Vagina (tissue), 2 donors: ENCODE measurements at regions not wholly inside any gene's neighbourhood (a gene's known extent, or its start where the extent isn't known, plus 50 kb on each side); places are given as distances from the start of the nearest gene placed in this dataset.
A peak's percentile ranks its signal among the peaks of the same experiment; 100 is the strongest.

ENCODE experiments used
- DNase-seq, 2 donors: peaks; one replicate each; pipeline ENCODE4 v3.0.0-alpha.2; 2017; ENCODE audit errors: extremely low spot score in 2 of 2
- H3K27ac ChIP-seq: fragments of 200-600 bp; sonication (generic); one replicate; pipeline ENCODE4 v1.5.1; 2019
- H3K27me3 ChIP-seq: fragments of 200-600 bp; sonication (generic); one replicate; pipeline ENCODE4 v1.5.1; 2019
- H3K36me3 ChIP-seq, 2 donors: fragments of 200-600 bp; sonication (generic); one replicate each; pipeline ENCODE4 v1.5.1; 2017 to 2019
- H3K4me1 ChIP-seq: fragments of 200-600 bp; sonication (generic); one replicate; pipeline ENCODE4 v1.5.1; 2019
- H3K4me3 ChIP-seq, 2 donors: fragments of 200-600 bp; sonication (generic); 1 replicate in 1 of 2; 2 replicates in 1 of 2; pipeline ENCODE4 v1.5.1; 2016 to 2019
- H3K9me3 ChIP-seq: fragments of 200-600 bp; sonication (generic); one replicate; pipeline ENCODE4 v1.5.1; 2019
- CTCF ChIP-seq, 3 experiments: fragments of 450-650 bp in 2 of 3; fragments of 200-600 bp in 1 of 3; sonication (generic) in 1 of 3; IDR thresholded peaks; one replicate each; pipeline ENCODE4 v1.5.1; 2017 to 2019; ENCODE audit warnings: antibody characterized with exemption in 3 of 3, mild to moderate bottlenecking in 2 of 3, moderate library complexity in 2 of 3
- POLR2A ChIP-seq, 2 donors: fragments of 450-650 bp; IDR thresholded peaks; one replicate each; pipeline ENCODE4 v1.6.1; 2017; ENCODE audit warnings: antibody characterized with exemption in 2 of 2, mild to moderate bottlenecking in 2 of 2, moderate library complexity in 2 of 2
- POLR2AphosphoS5 ChIP-seq, 2 donors: sonication (generic); formaldehyde crosslinking; IDR thresholded peaks; one replicate each; pipeline ENCODE4 v1.9.0; 2017; ENCODE audit warnings: antibody characterized with exemption in 2 of 2, mild to moderate bottlenecking in 2 of 2, low read depth in 1 of 2; ENCODE audit not compliant: insufficient read depth in 1 of 2
- intact Hi-C: fragments of 100-400 bp; cut with DNase I; formaldehyde crosslinking; loops from one replicate; pipeline ENCODE4 v1.15.1; 2023

DNA sequence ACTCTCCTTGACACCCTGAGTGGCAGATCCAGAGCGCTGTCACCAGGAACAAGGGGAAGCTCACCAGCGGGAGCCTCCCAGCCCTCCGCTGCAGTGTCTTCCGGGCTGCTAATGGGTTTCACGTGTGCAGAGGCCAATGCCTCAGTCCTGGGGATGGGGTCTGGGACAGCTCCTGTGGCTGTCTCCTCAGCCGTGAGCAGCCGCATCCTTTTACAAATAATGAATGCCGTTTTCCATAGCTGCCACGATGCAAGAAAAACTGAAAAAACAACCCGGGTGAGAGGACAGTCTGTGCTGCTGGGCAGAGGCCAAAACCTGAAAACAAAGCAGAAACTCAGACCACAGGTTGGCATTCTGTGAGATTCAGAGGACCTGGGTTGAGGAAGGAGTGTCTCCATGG lies 212.2 kb upstream of the RAB4A start:
- peaks cover 35% of the 10 kb centered on the region for H3K4me1 ChIP-seq
- no peak overlapping the region for H3K4me3 ChIP-seq
- H3K9me3 ChIP-seq, result no peaks in the 10 kb centered on the region
- H3K27me3 ChIP-seq, result no peaks in the 10 kb centered on the region
- H3K27ac ChIP-seq, result no peak overlapping the region
- TF ChIP-seq POLR2AphosphoS5 (IDR thresholded peaks at IDR 0.05; ENCODE audit: insufficient read depth in 1 of 2, low read depth in 1 of 2), result no peak
- TF ChIP-seq POLR2A (IDR thresholded peaks at IDR 0.05), result no peak
- TF ChIP-seq CTCF (IDR thresholded peaks at IDR 0.05), result no peak
- DNase-seq, result no peak
- intact Hi-C loops, result no loop called here
- H3K36me3 ChIP-seq, result no peaks in the 10 kb centered on the region

DNA sequence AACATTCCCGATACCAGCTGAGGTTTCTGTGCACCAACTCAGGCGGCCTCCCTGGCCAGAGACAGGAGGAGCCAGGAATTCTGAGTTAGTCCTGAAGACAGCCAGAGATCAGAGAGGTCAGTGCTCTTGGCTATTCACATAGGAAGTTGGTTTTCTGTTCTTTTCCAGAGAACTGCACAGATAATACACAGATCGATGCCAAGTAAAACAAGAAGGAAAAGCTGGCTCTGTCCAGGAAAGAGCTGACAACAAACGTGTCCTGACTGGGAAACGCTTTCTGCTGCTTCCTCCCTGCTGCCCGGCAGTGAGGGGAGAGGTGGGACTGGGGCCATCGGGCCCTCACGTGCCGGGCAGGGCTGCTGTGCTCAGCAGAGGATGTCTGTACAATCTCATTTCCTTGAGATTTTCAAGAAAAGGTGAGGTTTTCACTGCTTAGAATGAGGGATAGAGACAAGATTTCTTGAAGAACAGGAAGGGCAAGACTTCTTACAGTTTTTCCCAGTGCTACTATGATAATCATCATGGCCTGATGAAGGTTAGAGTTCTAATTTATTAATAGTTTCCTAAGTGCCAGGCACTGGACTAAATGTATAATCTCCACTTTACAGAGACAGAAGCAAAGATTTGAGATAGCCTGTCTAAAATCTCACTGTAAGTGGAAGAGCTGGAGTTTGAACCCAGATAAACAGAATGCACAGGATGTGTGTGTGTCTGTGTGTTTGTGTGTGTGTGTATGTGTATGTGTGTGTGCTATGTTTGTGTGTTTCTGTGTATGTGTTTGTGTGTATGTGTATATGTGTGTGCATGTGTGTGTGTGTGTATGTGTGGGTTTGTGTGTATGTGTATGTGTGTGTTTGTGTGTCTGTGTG lies 211.0 kb upstream of the RAB4A start:
- Histone ChIP-seq H3K36me3 (no peaks in the 10 kb centered on the region), H3K4me3 (no peak overlapping the region), H3K4me1 (peaks cover 35% of the 10 kb centered on the region), H3K27me3 (no peaks in the 10 kb centered on the region), H3K9me3 (no peaks in the 10 kb centered on the region), H3K27ac (peak overlapping the region; percentile 10)
- no peak for DNase-seq
- intact Hi-C loops, result no loop called here
- TF ChIP-seq POLR2AphosphoS5 (IDR thresholded peaks at IDR 0.05; ENCODE audit: insufficient read depth in 1 of 2, low read depth in 1 of 2) (peak; percentile 70 to 84), CTCF (IDR thresholded peaks at IDR 0.05) (no peak), POLR2A (IDR thresholded peaks at IDR 0.05) (no peak)

- H3K27ac ChIP-seq, result no peak overlapping the region
- H3K27me3 ChIP-seq, result no peaks in the 10 kb centered on the region
- H3K4me3 ChIP-seq, result no peak overlapping the region
- intact Hi-C loops, result no loop called here
- no peak for TF ChIP-seq POLR2AphosphoS5 (IDR thresholded peaks at IDR 0.05; ENCODE audit: insufficient read depth in 1 of 2, low read depth in 1 of 2)
- no peak for TF ChIP-seq CTCF (IDR thresholded peaks at IDR 0.05)
- TF ChIP-seq POLR2A (IDR thresholded peaks at IDR 0.05), result no peak
- no peaks in the 10 kb centered on the region for H3K36me3 ChIP-seq
- no peak for DNase-seq
- no peaks in the 10 kb centered on the region for H3K9me3 ChIP-seq
- peaks cover 35% of the 10 kb centered on the region for H3K4me1 ChIP-seq
Measured at GRCh38 chr1:229062135-229062534, 208.8 kb upstream of the RAB4A start.

DNA sequence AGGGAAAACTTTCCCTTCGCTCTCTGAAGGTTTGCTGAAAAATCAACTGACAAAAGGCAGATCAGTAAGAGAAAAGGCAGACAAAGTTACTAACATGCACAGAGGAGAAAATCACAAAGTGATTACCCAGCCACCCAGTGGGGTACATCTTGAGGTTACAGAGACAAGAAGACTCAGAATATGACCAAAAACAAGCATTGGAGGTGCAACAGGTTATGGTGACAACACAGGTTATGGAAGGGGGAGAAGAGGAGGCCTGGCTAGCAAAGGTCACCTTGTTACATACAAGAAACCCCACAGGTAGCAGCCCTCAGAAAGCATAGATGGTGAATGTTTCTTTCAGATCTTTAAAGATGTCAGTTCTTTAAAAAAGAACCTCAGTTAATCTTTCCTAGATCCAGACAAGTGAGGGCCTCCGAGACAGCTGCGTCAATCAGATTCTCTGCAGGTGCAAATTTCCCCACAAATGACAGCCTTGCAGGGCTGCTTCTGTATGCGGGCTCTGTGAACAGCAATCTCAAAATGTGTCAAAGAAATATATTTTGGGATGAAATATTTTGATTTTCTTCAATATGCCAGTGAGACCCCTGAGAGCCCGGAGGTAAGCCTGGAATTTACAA lies 207.6 kb upstream of the RAB4A start:
- Histone ChIP-seq H3K4me1 (peaks cover 37% of the 10 kb centered on the region), H3K4me3 (no peak overlapping the region), H3K27ac (no peak overlapping the region), H3K9me3 (no peaks in the 10 kb centered on the region), H3K36me3 (no peaks in the 10 kb centered on the region), H3K27me3 (no peaks in the 10 kb centered on the region)
- DNase-seq, result no peak
- TF ChIP-seq POLR2AphosphoS5 (IDR thresholded peaks at IDR 0.05; ENCODE audit: insufficient read depth in 1 of 2, low read depth in 1 of 2), result no peak
- TF ChIP-seq CTCF (IDR thresholded peaks at IDR 0.05), result no peak
- intact Hi-C loops, result no loop called here
